ENCODE measurements at regions not wholly inside any gene's neighbourhood (a gene's known extent, or its start where the extent isn't known, plus 50 kb on each side); places are given as distances from the start of the nearest gene placed in this dataset.

DNA sequence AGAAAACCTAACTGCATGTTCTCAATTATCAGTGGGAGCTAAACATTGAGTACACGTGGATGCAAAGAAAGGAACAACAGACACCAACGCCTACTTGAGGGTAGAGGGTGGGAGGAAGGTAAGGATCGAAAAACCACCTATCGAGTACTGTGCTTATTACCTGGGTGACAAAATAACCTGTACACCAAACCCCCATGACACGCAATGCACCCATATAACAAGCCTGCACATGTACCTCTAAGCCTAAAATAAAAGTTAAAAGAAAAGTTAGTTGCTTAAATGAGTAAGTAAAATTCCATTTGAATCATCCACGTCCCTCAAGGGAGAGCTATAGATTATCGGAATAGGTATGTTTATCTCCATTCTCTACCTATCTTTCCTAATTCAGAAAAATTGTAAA, 210.2 kb upstream of the ADCY2 start:
- TF ChIP-seq, protein P1, sequence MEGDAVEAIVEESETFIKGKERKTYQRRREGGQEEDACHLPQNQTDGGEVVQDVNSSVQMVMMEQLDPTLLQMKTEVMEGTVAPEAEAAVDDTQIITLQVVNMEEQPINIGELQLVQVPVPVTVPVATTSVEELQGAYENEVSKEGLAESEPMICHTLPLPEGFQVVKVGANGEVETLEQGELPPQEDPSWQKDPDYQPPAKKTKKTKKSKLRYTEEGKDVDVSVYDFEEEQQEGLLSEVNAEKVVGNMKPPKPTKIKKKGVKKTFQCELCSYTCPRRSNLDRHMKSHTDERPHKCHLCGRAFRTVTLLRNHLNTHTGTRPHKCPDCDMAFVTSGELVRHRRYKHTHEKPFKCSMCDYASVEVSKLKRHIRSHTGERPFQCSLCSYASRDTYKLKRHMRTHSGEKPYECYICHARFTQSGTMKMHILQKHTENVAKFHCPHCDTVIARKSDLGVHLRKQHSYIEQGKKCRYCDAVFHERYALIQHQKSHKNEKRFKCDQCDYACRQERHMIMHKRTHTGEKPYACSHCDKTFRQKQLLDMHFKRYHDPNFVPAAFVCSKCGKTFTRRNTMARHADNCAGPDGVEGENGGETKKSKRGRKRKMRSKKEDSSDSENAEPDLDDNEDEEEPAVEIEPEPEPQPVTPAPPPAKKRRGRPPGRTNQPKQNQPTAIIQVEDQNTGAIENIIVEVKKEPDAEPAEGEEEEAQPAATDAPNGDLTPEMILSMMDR (IDR thresholded peaks at IDR 0.05), result no peak
- TF ChIP-seq ZFX (IDR thresholded peaks at IDR 0.05; ENCODE audit: borderline replicate concordance), result no peak
- no peak overlapping the region for H3K27ac ChIP-seq

DNA sequence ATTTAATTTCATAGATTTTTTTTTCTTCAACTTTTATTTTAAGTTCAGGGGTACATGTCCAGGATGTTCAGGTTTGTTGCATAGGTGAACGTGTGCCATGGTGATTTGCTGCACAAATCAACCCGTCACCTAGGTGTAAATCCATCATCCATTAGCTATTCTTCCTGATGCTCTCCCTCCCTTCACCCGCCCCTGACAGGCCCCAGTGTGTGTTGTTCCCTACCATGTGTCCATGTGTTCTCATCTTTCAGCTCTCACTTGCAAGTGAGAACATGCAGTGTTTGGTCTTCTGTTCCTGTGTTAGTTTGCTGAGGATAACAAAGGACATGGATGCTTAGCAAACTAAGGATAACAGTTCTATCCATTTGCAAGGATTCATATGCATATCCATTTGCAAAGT, 209.1 kb upstream of the ADCY2 start:
- no peak for TF ChIP-seq ZFX (IDR thresholded peaks at IDR 0.05; ENCODE audit: borderline replicate concordance)
- TF ChIP-seq, protein P1 (IDR thresholded peaks at IDR 0.05), result no peak
- H3K27ac ChIP-seq, result no peak overlapping the region

DNA sequence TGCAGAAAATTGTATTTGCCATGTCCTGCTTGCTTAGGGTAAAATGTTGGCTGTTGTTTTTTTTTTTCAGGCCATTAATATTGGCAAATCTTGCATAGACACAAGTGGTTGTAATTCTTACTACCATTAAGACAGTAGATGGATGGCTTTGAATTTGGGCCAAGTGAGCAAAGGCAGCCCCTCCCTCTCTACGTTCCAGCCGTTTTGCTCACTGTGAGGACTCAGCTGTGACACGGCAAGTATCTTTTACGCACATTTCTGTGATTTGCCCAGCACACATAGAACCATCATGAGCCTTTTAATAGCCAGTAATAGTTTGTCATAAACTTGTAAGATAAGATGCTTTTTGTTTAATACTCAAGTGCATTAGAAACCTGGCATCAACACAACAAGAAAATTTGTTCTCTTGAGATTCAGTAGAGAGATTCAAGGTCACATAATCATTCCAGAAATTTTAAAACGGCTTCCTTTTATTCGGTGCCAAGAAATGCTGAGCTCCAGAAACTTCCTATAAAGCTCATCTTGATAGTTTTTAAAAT, 205.2 kb upstream of the ADCY2 start:
- H3K27ac ChIP-seq, result no peak overlapping the region
- TF ChIP-seq ZFX (IDR thresholded peaks at IDR 0.05; ENCODE audit: borderline replicate concordance), result no peak
- TF ChIP-seq, protein P1 (IDR thresholded peaks at IDR 0.05), result no peak

DNA sequence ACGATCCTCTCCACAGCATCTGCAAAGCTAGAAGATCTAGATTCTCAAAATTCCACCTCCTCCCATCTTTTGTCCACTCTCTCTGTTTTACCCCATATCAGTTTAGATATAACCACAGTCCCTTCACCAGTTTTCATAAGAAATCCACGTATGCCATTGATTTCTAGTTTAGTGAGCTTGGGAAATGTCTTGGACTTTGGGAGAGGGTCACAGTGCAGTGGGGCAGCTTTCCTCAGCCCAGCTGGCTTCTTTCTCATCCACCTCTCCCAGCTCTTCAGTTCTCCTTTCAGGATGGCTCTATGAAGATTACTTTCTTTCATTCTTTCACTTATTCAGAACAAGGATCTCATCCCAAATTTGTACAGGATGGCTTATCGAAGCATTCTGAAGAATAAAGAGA, 203.9 kb upstream of the ADCY2 start:
- no peak for TF ChIP-seq ZFX (IDR thresholded peaks at IDR 0.05; ENCODE audit: borderline replicate concordance)
- TF ChIP-seq, protein P1 (IDR thresholded peaks at IDR 0.05), result no peak
- H3K27ac ChIP-seq, result no peak overlapping the region

DNA sequence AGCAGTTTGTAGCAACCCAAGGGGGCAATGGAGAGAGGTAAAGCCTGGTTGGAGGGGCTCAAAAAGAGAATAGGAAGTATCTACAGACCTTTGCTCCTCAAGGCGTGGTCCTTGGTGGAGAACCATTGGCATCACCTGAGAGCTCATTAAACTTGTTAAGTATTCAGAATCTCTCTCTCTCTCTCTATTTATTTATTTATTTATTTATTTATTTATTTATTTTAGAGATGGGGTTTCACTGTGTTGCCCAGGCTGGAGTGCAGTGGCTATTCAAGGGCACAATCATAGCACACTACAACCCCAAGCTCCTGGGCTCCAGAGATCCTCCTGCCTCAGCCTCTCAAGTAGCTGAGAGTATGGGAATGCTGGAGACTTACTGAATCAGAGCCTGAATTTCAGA, 193.1 kb upstream of the ADCY2 start:
- H3K27ac ChIP-seq, result no peak overlapping the region
- TF ChIP-seq, protein P1 (IDR thresholded peaks at IDR 0.05), result no peak

DNA sequence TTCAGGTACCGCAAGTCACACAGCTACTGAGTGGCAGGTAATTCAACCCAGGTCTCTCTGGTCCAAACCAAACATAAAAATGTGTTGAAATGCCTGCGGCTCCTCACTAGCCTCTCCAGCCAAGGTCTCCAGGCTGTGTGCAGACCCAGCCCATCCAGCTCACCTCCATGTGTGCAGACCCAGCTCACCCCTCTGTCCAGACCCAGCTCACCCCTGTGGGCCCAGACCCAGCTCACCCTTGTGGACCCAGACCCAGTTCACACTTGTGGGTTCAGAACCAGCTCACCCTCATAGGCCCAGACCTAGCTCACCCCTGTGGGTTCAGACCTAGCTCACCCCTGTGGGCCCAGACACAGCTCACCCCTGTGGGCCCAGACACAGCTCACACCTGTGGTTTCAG, 188.0 kb upstream of the ADCY2 start:
- TF ChIP-seq, protein P1 (IDR thresholded peaks at IDR 0.05), result no peak
- no peak for TF ChIP-seq ZFX (IDR thresholded peaks at IDR 0.05; ENCODE audit: borderline replicate concordance)
- no peak overlapping the region for H3K27ac ChIP-seq

DNA sequence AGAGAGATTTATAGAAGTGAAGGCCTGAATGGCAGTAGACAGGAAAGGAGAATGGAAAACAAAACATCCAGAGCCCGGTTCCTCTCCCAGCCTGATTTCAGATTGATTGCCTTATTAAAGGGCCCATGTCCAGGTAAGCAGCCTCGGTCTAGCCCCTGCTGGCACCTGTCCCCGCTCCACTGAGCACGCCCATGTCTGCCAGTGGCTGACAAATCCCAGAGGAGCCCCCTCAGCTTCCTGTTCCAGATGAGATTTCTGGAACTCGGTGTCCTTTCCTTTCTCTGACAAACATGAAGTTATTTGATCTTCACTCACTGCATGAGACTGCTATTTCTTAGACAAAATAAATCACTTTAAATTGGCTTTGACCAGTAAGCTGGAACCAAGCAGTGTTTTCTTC, 187.0 kb upstream of the ADCY2 start:
- H3K27ac ChIP-seq, result no peak overlapping the region
- TF ChIP-seq, protein P1 (IDR thresholded peaks at IDR 0.05), result no peak
- no peak for TF ChIP-seq ZFX (IDR thresholded peaks at IDR 0.05; ENCODE audit: borderline replicate concordance)
